A673 (cell line): ENCODE measurements at regions not wholly inside any gene's neighbourhood (a gene's known extent, or its start where the extent isn't known, plus 50 kb on each side); places are given as distances from the start of the nearest gene placed in this dataset.

Source experiments
- EZH2 ChIP-seq: fragments of 200-600 bp; sonication (generic); IDR thresholded peaks from 2 replicates; pipeline ENCODE4 v1.6.1; 2017; ENCODE audit warnings: borderline replicate concordance, low read depth, mild to moderate bottlenecking, mixed read lengths, antibody characterized with exemption, low read length; ENCODE audit not compliant: poor library complexity, severe bottlenecking
- TF ChIP-seq, protein P1 (sequence below): fragments of 300-800, 200-600 bp; sonication (generic); conservative IDR thresholded peaks from 2 replicates; pipeline ENCODE4 v1.5.1; 2017; ENCODE audit warnings: low read depth, mild to moderate bottlenecking, antibody characterized with exemption, low read length, moderate library complexity, mixed read lengths

DNA sequence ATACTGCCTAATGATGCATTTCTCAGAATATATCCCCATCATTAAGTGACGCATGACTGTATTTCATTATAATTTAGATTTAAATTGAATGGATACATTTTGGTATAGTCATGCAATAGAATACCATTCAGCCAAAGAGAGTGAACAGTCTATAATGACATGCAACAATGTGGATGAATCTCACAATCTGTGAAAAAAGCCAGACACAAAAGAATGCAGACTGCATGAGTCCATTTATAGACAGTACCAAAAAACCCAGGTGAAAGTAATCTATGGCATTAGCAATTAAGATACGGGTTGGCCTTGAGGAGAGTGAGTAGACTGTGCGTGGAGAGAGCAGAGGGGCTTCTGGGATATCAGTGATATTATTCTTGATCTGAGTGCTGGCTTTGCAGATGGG is 239.7 kb upstream of the PGRMC2 start:
- TF ChIP-seq, protein P1, sequence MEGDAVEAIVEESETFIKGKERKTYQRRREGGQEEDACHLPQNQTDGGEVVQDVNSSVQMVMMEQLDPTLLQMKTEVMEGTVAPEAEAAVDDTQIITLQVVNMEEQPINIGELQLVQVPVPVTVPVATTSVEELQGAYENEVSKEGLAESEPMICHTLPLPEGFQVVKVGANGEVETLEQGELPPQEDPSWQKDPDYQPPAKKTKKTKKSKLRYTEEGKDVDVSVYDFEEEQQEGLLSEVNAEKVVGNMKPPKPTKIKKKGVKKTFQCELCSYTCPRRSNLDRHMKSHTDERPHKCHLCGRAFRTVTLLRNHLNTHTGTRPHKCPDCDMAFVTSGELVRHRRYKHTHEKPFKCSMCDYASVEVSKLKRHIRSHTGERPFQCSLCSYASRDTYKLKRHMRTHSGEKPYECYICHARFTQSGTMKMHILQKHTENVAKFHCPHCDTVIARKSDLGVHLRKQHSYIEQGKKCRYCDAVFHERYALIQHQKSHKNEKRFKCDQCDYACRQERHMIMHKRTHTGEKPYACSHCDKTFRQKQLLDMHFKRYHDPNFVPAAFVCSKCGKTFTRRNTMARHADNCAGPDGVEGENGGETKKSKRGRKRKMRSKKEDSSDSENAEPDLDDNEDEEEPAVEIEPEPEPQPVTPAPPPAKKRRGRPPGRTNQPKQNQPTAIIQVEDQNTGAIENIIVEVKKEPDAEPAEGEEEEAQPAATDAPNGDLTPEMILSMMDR, result no peak
- no peak for TF ChIP-seq EZH2
